Mammary epithelial cell (primary cell): ENCODE measurements at regions not wholly inside any gene's neighbourhood (a gene's known extent, or its start where the extent isn't known, plus 50 kb on each side); places are given as distances from the start of the nearest gene placed in this dataset.

Source experiments
- EZH2 ChIP-seq: IDR thresholded peaks from 2 replicates; pipeline ENCODE4 v1.6.1; 2012; ENCODE audit warnings: low read length, inconsistent platforms, borderline replicate concordance
- TF ChIP-seq, protein P1 (sequence below), 2 donors: IDR thresholded peaks in 1 of 2; conservative IDR thresholded peaks in 1 of 2; 2 replicates each; pipeline ENCODE4 v1.5.1; 2011 to 2012; ENCODE audit warnings: inconsistent platforms in 2 of 2, low read length in 2 of 2, mild to moderate bottlenecking in 2 of 2, control low read depth in 1 of 2, low read depth in 1 of 2; ENCODE audit not compliant: insufficient read depth in 1 of 2; ENCODE audit errors: extremely low read depth in 1 of 2

DNA sequence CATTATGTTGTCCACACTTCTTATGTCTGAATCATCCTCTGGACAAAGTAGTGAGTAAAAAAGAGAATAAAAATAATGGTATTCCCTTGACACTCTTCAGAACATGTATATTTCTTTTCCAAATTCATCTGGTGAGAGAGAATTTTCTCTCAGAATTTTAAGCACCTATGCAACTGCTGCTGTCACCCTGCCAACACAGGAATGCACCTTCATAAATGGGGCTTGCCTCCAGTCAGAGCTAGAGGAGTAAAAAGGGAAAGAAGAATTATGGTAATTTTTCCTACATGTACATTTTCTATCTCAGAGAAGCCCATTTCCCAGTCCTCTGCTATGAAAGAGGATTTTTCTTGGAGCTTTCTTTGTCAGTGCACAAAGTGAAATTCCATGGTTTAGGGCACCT lies 92.2 kb upstream of the ALCAM start:
- TF ChIP-seq EZH2, result no peak
- TF ChIP-seq, protein P1, sequence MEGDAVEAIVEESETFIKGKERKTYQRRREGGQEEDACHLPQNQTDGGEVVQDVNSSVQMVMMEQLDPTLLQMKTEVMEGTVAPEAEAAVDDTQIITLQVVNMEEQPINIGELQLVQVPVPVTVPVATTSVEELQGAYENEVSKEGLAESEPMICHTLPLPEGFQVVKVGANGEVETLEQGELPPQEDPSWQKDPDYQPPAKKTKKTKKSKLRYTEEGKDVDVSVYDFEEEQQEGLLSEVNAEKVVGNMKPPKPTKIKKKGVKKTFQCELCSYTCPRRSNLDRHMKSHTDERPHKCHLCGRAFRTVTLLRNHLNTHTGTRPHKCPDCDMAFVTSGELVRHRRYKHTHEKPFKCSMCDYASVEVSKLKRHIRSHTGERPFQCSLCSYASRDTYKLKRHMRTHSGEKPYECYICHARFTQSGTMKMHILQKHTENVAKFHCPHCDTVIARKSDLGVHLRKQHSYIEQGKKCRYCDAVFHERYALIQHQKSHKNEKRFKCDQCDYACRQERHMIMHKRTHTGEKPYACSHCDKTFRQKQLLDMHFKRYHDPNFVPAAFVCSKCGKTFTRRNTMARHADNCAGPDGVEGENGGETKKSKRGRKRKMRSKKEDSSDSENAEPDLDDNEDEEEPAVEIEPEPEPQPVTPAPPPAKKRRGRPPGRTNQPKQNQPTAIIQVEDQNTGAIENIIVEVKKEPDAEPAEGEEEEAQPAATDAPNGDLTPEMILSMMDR (conservative IDR thresholded peaks at IDR 0.05 in 1 of 2, IDR thresholded peaks at IDR 0.05 in 1 of 2; ENCODE audit: extremely low read depth in 1 of 2, insufficient read depth in 1 of 2, low read depth in 1 of 2, low read length in 2 of 2), result no peak
